ENCODE measurements at regions not wholly inside any gene's neighbourhood (a gene's known extent, or its start where the extent isn't known, plus 50 kb on each side); places are given as distances from the start of the nearest gene placed in this dataset.

- no peak for TF ChIP-seq CTCF (IDR thresholded peaks at IDR 0.05)
- TF ChIP-seq EZH2 (IDR thresholded peaks at IDR 0.05; ENCODE audit: borderline replicate concordance, insufficient read depth, low read depth, low read length, poor library complexity, severe bottlenecking) = no peak
These were observed 326.8 kb upstream of the N4BP1 start for GRCh38 chr16:48936811-48937210.

All from B cell (primary cell).